ENCODE measurements at regions not wholly inside any gene's neighbourhood (a gene's known extent, or its start where the extent isn't known, plus 50 kb on each side); places are given as distances from the start of the nearest gene placed in this dataset.

GRCh38 chr3:135751991-135752390 is 213.5 kb upstream of the PPP2R3A start:
- TF ChIP-seq CTCF (IDR thresholded peaks at IDR 0.05; ENCODE audit: low read depth, low read length) (no peak), MAX (IDR thresholded peaks at IDR 0.05; ENCODE audit: low read depth, low read length) (no peak), MYC (IDR thresholded peaks at IDR 0.05; ENCODE audit: low read depth, low read length) (no peak)
